ENCODE measurements at regions not wholly inside any gene's neighbourhood (a gene's known extent, or its start where the extent isn't known, plus 50 kb on each side); places are given as distances from the start of the nearest gene placed in this dataset.

- TF ChIP-seq SIN3A (IDR thresholded peaks at IDR 0.05; ENCODE audit: borderline replicate concordance, insufficient read depth, low read length) (no peak), POLR2AphosphoS5 (IDR thresholded peaks at IDR 0.05; ENCODE audit: low read depth, low read length) (no peak)
Observed at GRCh38 chr13:22469452-22469851, 711.3 kb upstream of the SGCG start.
